Loucy (cell line): ENCODE measurements at regions not wholly inside any gene's neighbourhood (a gene's known extent, or its start where the extent isn't known, plus 50 kb on each side); places are given as distances from the start of the nearest gene placed in this dataset.

Experiments
- H2AFZ ChIP-seq: fragments of 200-600 bp; sonication (generic); 2 replicates; pipeline ENCODE4 v1.6.0; 2016; ENCODE audit warnings: antibody characterized with exemption, mild to moderate bottlenecking, low read length, moderate library complexity
- H3F3A ChIP-seq: fragments of 200-600 bp; 2 replicates; pipeline ENCODE4 v1.6.0; 2016; ENCODE audit warnings: antibody characterized with exemption, low read depth, mild to moderate bottlenecking
- H3K27me3 ChIP-seq: fragments of 200-600 bp; sonication (generic); 2 replicates; pipeline ENCODE4 v1.6.1; 2014; ENCODE audit warnings: low read length, mild to moderate bottlenecking; ENCODE audit not compliant: insufficient read depth, poor library complexity, severe bottlenecking
- H3K36me3 ChIP-seq: fragments of 200-600 bp; sonication (generic); 2 replicates; pipeline ENCODE4 v1.6.1; 2016; ENCODE audit warnings: low read length; ENCODE audit not compliant: insufficient read depth
- H3K4me1 ChIP-seq: fragments of 200-600 bp; sonication (generic); 2 replicates; pipeline ENCODE4 v1.5.1; 2014; ENCODE audit warnings: low read length, mild to moderate bottlenecking; ENCODE audit not compliant: insufficient read depth, poor library complexity, severe bottlenecking
- H3K4me2 ChIP-seq: fragments of 200-600 bp; sonication (generic); 2 replicates; pipeline ENCODE4 v1.6.0; 2014; ENCODE audit warnings: antibody characterized with exemption, low read length, low read depth, mild to moderate bottlenecking; ENCODE audit not compliant: poor library complexity, severe bottlenecking
- H3K4me3 ChIP-seq: fragments of 200-600 bp; sonication (generic); 2 replicates; pipeline ENCODE4 v1.5.1; 2014; ENCODE audit warnings: low read length, mild to moderate bottlenecking, mixed read lengths; ENCODE audit not compliant: poor library complexity, severe bottlenecking
- H3K79me2 ChIP-seq: fragments of 200-600 bp; sonication (generic); 2 replicates; pipeline ENCODE4 v1.6.1; 2014; ENCODE audit warnings: low read length; ENCODE audit not compliant: insufficient read depth
- H3K9ac ChIP-seq: fragments of 200-600 bp; sonication (generic); 2 replicates; pipeline ENCODE4 v1.6.0; 2014; ENCODE audit warnings: mild to moderate bottlenecking, low read depth, low read length, moderate library complexity; ENCODE audit not compliant: poor library complexity, severe bottlenecking
- H3K9me2 ChIP-seq: fragments of 200-600 bp; sonication (generic); replicated peaks from 2 replicates; pipeline ENCODE4 v1.6.1; 2016; ENCODE audit warnings: low read depth, low read length, mixed read lengths
- H3K9me3 ChIP-seq: fragments of 200-600 bp; sonication (generic); 2 replicates; pipeline ENCODE4 v1.6.1; 2014; ENCODE audit warnings: mild to moderate bottlenecking, antibody characterized with exemption, low read length, low read depth; ENCODE audit not compliant: insufficient read depth
- H4K20me1 ChIP-seq: fragments of 200-600 bp; sonication (generic); 2 replicates; pipeline ENCODE4 v1.6.0; 2014; ENCODE audit warnings: antibody characterized with exemption, low read length, mild to moderate bottlenecking; ENCODE audit not compliant: insufficient read depth, poor library complexity, severe bottlenecking
- CTCF ChIP-seq: fragments of 200-600 bp; sonication (generic); conservative IDR thresholded peaks from 2 replicates; pipeline ENCODE4 v1.5.1; 2014; ENCODE audit warnings: mild to moderate bottlenecking, antibody characterized with exemption, low read length
- EZH2phosphoT487 ChIP-seq: fragments of 200-600 bp; IDR thresholded peaks from 2 replicates; pipeline ENCODE4 v1.6.1; 2018; ENCODE audit warnings: antibody characterized with exemption, mild to moderate bottlenecking, moderate library complexity, borderline replicate concordance

GRCh38 chr2:3138621-3139020 is 239.0 kb downstream of the EIPR1 start:
- Histone ChIP-seq H3F3A (no peaks in the 10 kb centered on the region), H3K27me3 (no peaks in the 10 kb centered on the region), H4K20me1 (no peaks in the 10 kb centered on the region), H3K4me1 (no peaks in the 10 kb centered on the region), H3K9me2 (no peaks in the 10 kb centered on the region), H3K4me2 (no peak overlapping the region), H3K4me3 (no peak overlapping the region), H3K36me3 (no peaks in the 10 kb centered on the region), H3K9me3 (peaks cover 10% of the 10 kb centered on the region; the same call in 1 of the 2 replicates), H3K9ac (no peak overlapping the region), H2AFZ (no peak overlapping the region), H3K79me2 (no peaks in the 10 kb centered on the region)
- TF ChIP-seq CTCF (no peak), EZH2phosphoT487 (no peak)

GRCh38 chr2:3137651-3138300 is 239.8 kb downstream of the EIPR1 start:
- H3K36me3 ChIP-seq: no peaks in the 10 kb centered on the region
- no peak overlapping the region for H3K9ac ChIP-seq
- H2AFZ ChIP-seq: no peak overlapping the region
- TF ChIP-seq CTCF (no peak), EZH2phosphoT487 (no peak)
- H4K20me1 ChIP-seq: no peaks in the 10 kb centered on the region
- no peaks in the 10 kb centered on the region for H3K27me3 ChIP-seq
- H3K4me3 ChIP-seq: no peak overlapping the region
- no peaks in the 10 kb centered on the region for H3K9me2 ChIP-seq
- H3K9me3 ChIP-seq: peaks cover 10% of the 10 kb centered on the region; the same call in 1 of the 2 replicates
- H3K4me1 ChIP-seq: no peaks in the 10 kb centered on the region
- no peaks in the 10 kb centered on the region for H3F3A ChIP-seq
- no peak overlapping the region for H3K4me2 ChIP-seq
- no peaks in the 10 kb centered on the region for H3K79me2 ChIP-seq

GRCh38 chr2:3135676-3136075 is 241.9 kb downstream of the EIPR1 start:
- H3K9me3 ChIP-seq: 0 out of 2 replicates have a peak, but pooled peaks cover 7% of the 10 kb centered on the region
- H3K36me3 ChIP-seq: no peaks in the 10 kb centered on the region
- no peak overlapping the region for H3K9ac ChIP-seq
- no peak overlapping the region for H3K4me2 ChIP-seq
- no peaks in the 10 kb centered on the region for H3K27me3 ChIP-seq
- H3K4me3 ChIP-seq: no peak overlapping the region
- no peaks in the 10 kb centered on the region for H3K79me2 ChIP-seq
- H3F3A ChIP-seq: no peaks in the 10 kb centered on the region
- no peaks in the 10 kb centered on the region for H4K20me1 ChIP-seq
- TF ChIP-seq EZH2phosphoT487 (no peak), CTCF (no peak)
- H2AFZ ChIP-seq: no peak overlapping the region
- H3K4me1 ChIP-seq: no peaks in the 10 kb centered on the region
- no peaks in the 10 kb centered on the region for H3K9me2 ChIP-seq
